Glomerular endothelial cell (primary cell): ENCODE measurements at regions not wholly inside any gene's neighbourhood (a gene's known extent, or its start where the extent isn't known, plus 50 kb on each side); places are given as distances from the start of the nearest gene placed in this dataset.
"Not testable (repeated sequence)": the region's sequence is repeated elsewhere in the genome, so short reads cannot be mapped to it uniquely, and the experiment has no call there.

Experiments
- DNase-seq: peaks from one replicate; pipeline ENCODE4 v3.0.0-alpha.2; 2011; ENCODE audit warnings: low read depth, low spot score; ENCODE audit errors: extremely low read depth

- DNase-seq = no peak
Observed at GRCh38 chr9:13461414-13461991, 182.0 kb upstream of the MPDZ start.

- DNase-seq = no peak
Observed at GRCh38 chr9:13459071-13459470, 179.6 kb upstream of the MPDZ start.

- no peak for DNase-seq
Observed at GRCh38 chr9:13457795-13458194, 178.3 kb upstream of the MPDZ start.

GRCh38 chr9:13450723-13451122 lies 171.2 kb upstream of the MPDZ start:
- DNase-seq = no peak

- DNase-seq = no peak
Observed at GRCh38 chr9:13448482-13448881, 169.0 kb upstream of the MPDZ start.

- DNase-seq = no peak
Observed at GRCh38 chr9:13447843-13448422, 168.4 kb upstream of the MPDZ start.

GRCh38 chr9:13446938-13447842 lies 167.7 kb upstream of the MPDZ start:
- no peak for DNase-seq

GRCh38 chr9:13446286-13446937 lies 166.9 kb upstream of the MPDZ start:
- no peak for DNase-seq

GRCh38 chr9:13445103-13445500 lies 165.6 kb upstream of the MPDZ start:
- no peak for DNase-seq

- DNase-seq = no peak
Observed at GRCh38 chr9:13444245-13445102, 165.0 kb upstream of the MPDZ start.

- DNase-seq = no peak
Observed at GRCh38 chr9:13443346-13444244, 164.1 kb upstream of the MPDZ start.

- no peak for DNase-seq
Observed at GRCh38 chr9:13439685-13440476, 160.4 kb upstream of the MPDZ start.

- no peak for DNase-seq
Observed at GRCh38 chr9:13437866-13438265, 158.4 kb upstream of the MPDZ start.

- no peak for DNase-seq
Observed at GRCh38 chr9:13436591-13436990, 157.1 kb upstream of the MPDZ start.

GRCh38 chr9:13433453-13433852 lies 154.0 kb upstream of the MPDZ start:
- not testable (repeated sequence) for DNase-seq

- no peak for DNase-seq
Observed at GRCh38 chr9:13432904-13433303, 153.4 kb upstream of the MPDZ start.

GRCh38 chr9:13431692-13432091 lies 152.2 kb upstream of the MPDZ start:
- DNase-seq = no peak

- DNase-seq = no peak
Observed at GRCh38 chr9:13431222-13431536, 151.7 kb upstream of the MPDZ start.
